Adrenal gland (tissue), 5 donors: ENCODE measurements at regions not wholly inside any gene's neighbourhood (a gene's known extent, or its start where the extent isn't known, plus 50 kb on each side); places are given as distances from the start of the nearest gene placed in this dataset.

Source experiments
- CTCF ChIP-seq, 6 experiments: fragments of 450-650 bp in 4 of 6; fragments of 200-600 bp in 2 of 6; sonication (generic) in 1 of 6; IDR thresholded peaks; 1 replicate in 5 of 6; 2 replicates in 1 of 6; pipeline versions ENCODE4 v1.5.1 to v1.8.0; 2016 to 2021; ENCODE audit warnings: antibody characterized with exemption in 6 of 6, mild to moderate bottlenecking in 2 of 6, moderate library complexity in 1 of 6
- POLR2A ChIP-seq, 2 donors: fragments of 450-650 bp; IDR thresholded peaks; one replicate each; pipeline ENCODE4 v1.6.1; 2017; ENCODE audit warnings: antibody characterized with exemption in 2 of 2, mild to moderate bottlenecking in 2 of 2, moderate library complexity in 1 of 2
- donor health status: DM: no; HTN: no; CAD: no.

GRCh38 chr5:82376307-82376706, 98.2 kb upstream of the RPS23 start:
- TF ChIP-seq CTCF (IDR thresholded peaks at IDR 0.05) = no peak
- no peak for TF ChIP-seq POLR2A (IDR thresholded peaks at IDR 0.05)
